ENCODE measurements at regions not wholly inside any gene's neighbourhood (a gene's known extent, or its start where the extent isn't known, plus 50 kb on each side); places are given as distances from the start of the nearest gene placed in this dataset.

DNA sequence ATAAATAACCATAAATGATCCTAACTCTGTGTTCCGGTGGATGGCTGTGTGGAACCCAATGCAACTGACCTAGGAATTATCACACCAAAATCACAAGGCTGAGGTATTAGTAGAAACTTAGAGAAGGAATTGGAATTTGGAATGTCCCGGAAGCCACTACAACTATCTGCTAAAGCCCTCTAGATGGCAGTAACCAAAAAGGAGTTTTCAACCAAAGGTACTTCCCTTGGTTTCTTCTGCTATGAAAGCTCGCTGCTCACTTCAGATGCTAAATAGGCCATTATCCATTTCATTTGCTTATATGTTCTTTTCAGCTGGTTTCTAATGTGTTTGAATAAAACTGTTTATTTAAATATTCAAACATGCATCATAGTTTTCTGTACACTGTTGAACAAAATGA is 1589.1 kb upstream of the SPRY2 start:
- Histone ChIP-seq H3K27me3 (ENCODE audit: insufficient read depth, poor library complexity, severe bottlenecking) (no peaks in the 10 kb centered on the region), H3K27ac (replicated peaks) (no peak overlapping the region), H3K4me3 (replicated peaks; ENCODE audit: insufficient read depth, low read length) (no peak overlapping the region)
- TF ChIP-seq, protein P1, sequence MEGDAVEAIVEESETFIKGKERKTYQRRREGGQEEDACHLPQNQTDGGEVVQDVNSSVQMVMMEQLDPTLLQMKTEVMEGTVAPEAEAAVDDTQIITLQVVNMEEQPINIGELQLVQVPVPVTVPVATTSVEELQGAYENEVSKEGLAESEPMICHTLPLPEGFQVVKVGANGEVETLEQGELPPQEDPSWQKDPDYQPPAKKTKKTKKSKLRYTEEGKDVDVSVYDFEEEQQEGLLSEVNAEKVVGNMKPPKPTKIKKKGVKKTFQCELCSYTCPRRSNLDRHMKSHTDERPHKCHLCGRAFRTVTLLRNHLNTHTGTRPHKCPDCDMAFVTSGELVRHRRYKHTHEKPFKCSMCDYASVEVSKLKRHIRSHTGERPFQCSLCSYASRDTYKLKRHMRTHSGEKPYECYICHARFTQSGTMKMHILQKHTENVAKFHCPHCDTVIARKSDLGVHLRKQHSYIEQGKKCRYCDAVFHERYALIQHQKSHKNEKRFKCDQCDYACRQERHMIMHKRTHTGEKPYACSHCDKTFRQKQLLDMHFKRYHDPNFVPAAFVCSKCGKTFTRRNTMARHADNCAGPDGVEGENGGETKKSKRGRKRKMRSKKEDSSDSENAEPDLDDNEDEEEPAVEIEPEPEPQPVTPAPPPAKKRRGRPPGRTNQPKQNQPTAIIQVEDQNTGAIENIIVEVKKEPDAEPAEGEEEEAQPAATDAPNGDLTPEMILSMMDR (IDR thresholded peaks at IDR 0.05; ENCODE audit: insufficient read depth, low read length): no peak
- TF ChIP-seq POLR2AphosphoS5 (IDR thresholded peaks at IDR 0.05; ENCODE audit: low read depth) (no peak), SPI1 (IDR thresholded peaks at IDR 0.05; ENCODE audit: borderline replicate concordance, low read depth) (no peak), GABPA (IDR thresholded peaks at IDR 0.05; ENCODE audit: low read depth) (no peak)
- TF ChIP-seq, protein P2, sequence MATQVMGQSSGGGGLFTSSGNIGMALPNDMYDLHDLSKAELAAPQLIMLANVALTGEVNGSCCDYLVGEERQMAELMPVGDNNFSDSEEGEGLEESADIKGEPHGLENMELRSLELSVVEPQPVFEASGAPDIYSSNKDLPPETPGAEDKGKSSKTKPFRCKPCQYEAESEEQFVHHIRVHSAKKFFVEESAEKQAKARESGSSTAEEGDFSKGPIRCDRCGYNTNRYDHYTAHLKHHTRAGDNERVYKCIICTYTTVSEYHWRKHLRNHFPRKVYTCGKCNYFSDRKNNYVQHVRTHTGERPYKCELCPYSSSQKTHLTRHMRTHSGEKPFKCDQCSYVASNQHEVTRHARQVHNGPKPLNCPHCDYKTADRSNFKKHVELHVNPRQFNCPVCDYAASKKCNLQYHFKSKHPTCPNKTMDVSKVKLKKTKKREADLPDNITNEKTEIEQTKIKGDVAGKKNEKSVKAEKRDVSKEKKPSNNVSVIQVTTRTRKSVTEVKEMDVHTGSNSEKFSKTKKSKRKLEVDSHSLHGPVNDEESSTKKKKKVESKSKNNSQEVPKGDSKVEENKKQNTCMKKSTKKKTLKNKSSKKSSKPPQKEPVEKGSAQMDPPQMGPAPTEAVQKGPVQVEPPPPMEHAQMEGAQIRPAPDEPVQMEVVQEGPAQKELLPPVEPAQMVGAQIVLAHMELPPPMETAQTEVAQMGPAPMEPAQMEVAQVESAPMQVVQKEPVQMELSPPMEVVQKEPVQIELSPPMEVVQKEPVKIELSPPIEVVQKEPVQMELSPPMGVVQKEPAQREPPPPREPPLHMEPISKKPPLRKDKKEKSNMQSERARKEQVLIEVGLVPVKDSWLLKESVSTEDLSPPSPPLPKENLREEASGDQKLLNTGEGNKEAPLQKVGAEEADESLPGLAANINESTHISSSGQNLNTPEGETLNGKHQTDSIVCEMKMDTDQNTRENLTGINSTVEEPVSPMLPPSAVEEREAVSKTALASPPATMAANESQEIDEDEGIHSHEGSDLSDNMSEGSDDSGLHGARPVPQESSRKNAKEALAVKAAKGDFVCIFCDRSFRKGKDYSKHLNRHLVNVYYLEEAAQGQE (IDR thresholded peaks at IDR 0.05; ENCODE audit: insufficient replicate concordance, low read depth): no peak
- no peak for DNase-seq (ENCODE audit: low read depth in 1 of 2, low spot score in 1 of 2)

DNA sequence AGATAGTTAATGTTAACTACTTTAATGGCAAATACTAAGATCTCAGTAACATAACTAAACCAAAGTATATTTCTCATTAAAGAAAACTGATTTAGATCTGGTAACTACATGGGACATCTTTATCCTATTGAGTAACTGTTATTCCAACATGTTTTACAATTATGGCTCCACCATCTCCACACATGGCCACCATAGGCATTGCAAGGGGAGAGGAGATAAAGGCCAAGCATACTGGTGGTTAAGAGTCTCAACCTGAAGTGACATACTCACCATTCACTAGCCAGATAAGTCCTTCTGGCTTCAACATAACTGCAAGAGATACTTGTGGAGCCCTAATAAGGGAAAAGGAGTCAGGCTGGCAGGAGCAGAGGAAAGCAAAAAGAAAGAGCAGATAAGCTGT is 1586.4 kb upstream of the SPRY2 start:
- no peak for DNase-seq (ENCODE audit: low read depth in 1 of 2, low spot score in 1 of 2)

DNA sequence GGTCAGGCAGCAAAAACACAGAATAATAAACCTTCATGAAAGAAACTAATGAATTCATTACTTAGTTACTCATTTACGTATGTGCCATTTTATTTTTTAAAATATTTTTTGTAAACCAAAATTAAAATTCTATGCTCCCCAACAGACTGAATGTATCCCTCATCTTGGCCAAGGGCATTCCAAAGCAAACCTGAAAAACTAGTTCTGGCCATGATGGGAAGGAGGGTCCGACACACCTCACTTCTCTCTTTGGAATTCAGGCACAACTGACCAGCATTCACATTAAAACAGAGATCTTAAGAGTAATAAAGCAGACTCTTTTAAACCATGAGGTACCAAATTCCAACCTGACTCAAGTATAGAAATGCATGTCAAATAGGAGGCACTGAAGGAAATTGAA is 1576.9 kb upstream of the SPRY2 start:
- TF ChIP-seq GABPA (IDR thresholded peaks at IDR 0.05; ENCODE audit: low read depth) (no peak), SPI1 (IDR thresholded peaks at IDR 0.05; ENCODE audit: borderline replicate concordance, low read depth) (no peak), POLR2AphosphoS5 (IDR thresholded peaks at IDR 0.05; ENCODE audit: low read depth) (no peak)
- TF ChIP-seq, protein P2 (IDR thresholded peaks at IDR 0.05; ENCODE audit: insufficient replicate concordance, low read depth): no peak
- TF ChIP-seq, protein P1 (IDR thresholded peaks at IDR 0.05; ENCODE audit: insufficient read depth, low read length): no peak
- Histone ChIP-seq H3K27ac (replicated peaks) (no peak overlapping the region), H3K27me3 (ENCODE audit: insufficient read depth, poor library complexity, severe bottlenecking) (no peaks in the 10 kb centered on the region), H3K4me3 (replicated peaks; ENCODE audit: insufficient read depth, low read length) (no peak overlapping the region)
- no peak for DNase-seq (ENCODE audit: low read depth in 1 of 2, low spot score in 1 of 2)

More for the DNA sequence above, 1586.4 kb upstream of the SPRY2 start:
- no peak overlapping the region for H3K4me3 ChIP-seq (replicated peaks; ENCODE audit: insufficient read depth, low read length)
- H3K27me3 ChIP-seq (ENCODE audit: insufficient read depth, poor library complexity, severe bottlenecking): no peaks in the 10 kb centered on the region
- H3K27ac ChIP-seq (replicated peaks): no peak overlapping the region
- TF ChIP-seq SPI1 (IDR thresholded peaks at IDR 0.05; ENCODE audit: borderline replicate concordance, low read depth) (no peak), POLR2AphosphoS5 (IDR thresholded peaks at IDR 0.05; ENCODE audit: low read depth) (no peak), GABPA (IDR thresholded peaks at IDR 0.05; ENCODE audit: low read depth) (no peak)
- TF ChIP-seq, protein P1 (IDR thresholded peaks at IDR 0.05; ENCODE audit: insufficient read depth, low read length): no peak
- TF ChIP-seq, protein P2 (IDR thresholded peaks at IDR 0.05; ENCODE audit: insufficient replicate concordance, low read depth): no peak

Data from HL-60 (cell line).